SK-N-SH treated with all-trans-retinoic acid at 6 μM for 48 hours (cell line): ENCODE measurements at regions not wholly inside any gene's neighbourhood (a gene's known extent, or its start where the extent isn't known, plus 50 kb on each side); places are given as distances from the start of the nearest gene placed in this dataset.

Source experiments
- ATAC-seq: fragments of 200-7000 bp; cut with Tn5 transposase; 3 replicates; pipeline ENCODE4 v1.9.1; 2020; ENCODE audit warnings: mild to moderate bottlenecking, moderate library complexity
- ARNTL ChIP-seq: fragments of 450-650 bp; formaldehyde crosslinking; IDR thresholded peaks from 2 replicates; pipeline ENCODE4 v1.5.0; 2020; ENCODE audit warnings: low read depth, mild to moderate bottlenecking, moderate library complexity, borderline replicate concordance
- BACH2 ChIP-seq: fragments of 250-450 bp; sonication (Bioruptor Pico); IDR thresholded peaks from 2 replicates; pipeline ENCODE4 v1.9.0; 2021; ENCODE audit warnings: mild to moderate bottlenecking, borderline replicate concordance
- CSDC2 ChIP-seq: fragments of 250-450 bp; sonication (Bioruptor Pico); IDR thresholded peaks from 2 replicates; pipeline ENCODE4 v1.5.0; 2020; ENCODE audit warnings: mild to moderate bottlenecking, moderate library complexity
- CSRNP3 ChIP-seq: fragments of 250-450 bp; sonication (Bioruptor Pico); IDR thresholded peaks from 2 replicates; pipeline ENCODE4 v1.5.1; 2021; ENCODE audit warnings: mild to moderate bottlenecking, moderate library complexity
- ESRRG ChIP-seq: fragments of 250-450 bp; sonication (Bioruptor Pico); IDR thresholded peaks from 2 replicates; pipeline ENCODE4 v1.6.1; 2021; ENCODE audit warnings: mild to moderate bottlenecking
- GLIS3 ChIP-seq: fragments of 250-450 bp; sonication (Bioruptor Pico); IDR thresholded peaks from 2 replicates; pipeline ENCODE4 v1.5.0; 2020; ENCODE audit warnings: mild to moderate bottlenecking, moderate library complexity
- ISL1 ChIP-seq: fragments of 250-450 bp; sonication (Bioruptor Pico); IDR thresholded peaks from 2 replicates; pipeline ENCODE4 v2.1.2; 2022; ENCODE audit warnings: mild to moderate bottlenecking, moderate library complexity
- OSR1 ChIP-seq: fragments of 250-450 bp; sonication (Bioruptor Pico); IDR thresholded peaks from 2 replicates; pipeline ENCODE4 v1.8.0; 2022; ENCODE audit warnings: moderate library complexity, mild to moderate bottlenecking, inconsistent platforms
- PPARA ChIP-seq: fragments of 250-450 bp; sonication (Bioruptor Pico); IDR thresholded peaks from 2 replicates; pipeline ENCODE4 v1.5.0; 2020; ENCODE audit warnings: mild to moderate bottlenecking, borderline replicate concordance
- RARB ChIP-seq: fragments of 250-450 bp; sonication (Bioruptor Pico); IDR thresholded peaks from 2 replicates; pipeline ENCODE4 v1.8.0; 2021; ENCODE audit warnings: mild to moderate bottlenecking, moderate library complexity
- SNAI2 ChIP-seq: fragments of 250-450 bp; sonication (Bioruptor Pico); IDR thresholded peaks from 2 replicates; pipeline ENCODE4 v1.5.0; 2020; ENCODE audit warnings: mild to moderate bottlenecking, moderate library complexity
- TOX ChIP-seq: fragments of 250-450 bp; sonication (Bioruptor Pico); IDR thresholded peaks from 2 replicates; pipeline ENCODE4 v1.8.0; 2021; ENCODE audit warnings: mild to moderate bottlenecking, moderate library complexity, borderline replicate concordance
- ZC3H10 ChIP-seq: fragments of 250-450 bp; sonication (Bioruptor Pico); IDR thresholded peaks from 2 replicates; pipeline ENCODE4 v1.5.1; 2021; ENCODE audit warnings: mild to moderate bottlenecking, moderate library complexity
- ZFP3 ChIP-seq: fragments of 250-450 bp; sonication (Bioruptor Pico); IDR thresholded peaks from 2 replicates; pipeline ENCODE4 v1.5.0; 2020; ENCODE audit warnings: mild to moderate bottlenecking, moderate library complexity
- ZFP30 ChIP-seq: fragments of 450-650 bp; formaldehyde crosslinking; IDR thresholded peaks from 2 replicates; pipeline ENCODE4 v1.5.0; 2022; ENCODE audit warnings: mild to moderate bottlenecking, moderate library complexity
- ZNF70 ChIP-seq: fragments of 450-650 bp; formaldehyde crosslinking; IDR thresholded peaks from 2 replicates; pipeline ENCODE4 v1.5.0; 2020; ENCODE audit warnings: mild to moderate bottlenecking, moderate library complexity
- ZNF8 ChIP-seq: fragments of 450-650 bp; formaldehyde crosslinking; IDR thresholded peaks from 2 replicates; pipeline ENCODE4 v1.5.0; 2020; ENCODE audit warnings: mild to moderate bottlenecking, moderate library complexity
- TF ChIP-seq, protein P1 (sequence below): fragments of 250-450 bp; sonication (Bioruptor Pico); IDR thresholded peaks from 2 replicates; pipeline ENCODE4 v1.8.0; 2020; ENCODE audit warnings: mild to moderate bottlenecking, moderate library complexity, borderline replicate concordance
- TF ChIP-seq, protein P2 (sequence below): fragments of 250-450 bp; sonication (Bioruptor Pico); IDR thresholded peaks from 2 replicates; pipeline ENCODE4 v1.5.0; 2020; ENCODE audit warnings: mild to moderate bottlenecking, moderate library complexity
- TF ChIP-seq, protein P3 (sequence below): fragments of 250-450 bp; sonication (Bioruptor Pico); IDR thresholded peaks from 2 replicates; pipeline ENCODE4 v1.5.1; 2020; ENCODE audit warnings: low read depth, mild to moderate bottlenecking, moderate library complexity
- TF ChIP-seq, protein P4 (sequence below): fragments of 250-450 bp; sonication (Bioruptor Pico); IDR thresholded peaks from 2 replicates; pipeline ENCODE4 v1.8.0; 2021; ENCODE audit warnings: low read depth, mild to moderate bottlenecking, moderate library complexity, borderline replicate concordance

GRCh38 chr2:137748533-137748932 is 215.7 kb upstream of the HNMT start:
- ATAC-seq, result no peak
- TF ChIP-seq ISL1 (no peak), OSR1 (CRISPR knock-in tag) (no peak), GLIS3 (CRISPR knock-in tag) (no peak), ARNTL (CRISPR knock-in tag) (no peak), ZFP30 (CRISPR knock-in tag) (no peak), ZNF8 (CRISPR knock-in tag) (no peak), ZC3H10 (CRISPR knock-in tag) (no peak), TOX (CRISPR knock-in tag) (no peak), PPARA (no peak), ZNF70 (CRISPR knock-in tag) (no peak), ZFP3 (CRISPR knock-in tag) (no peak), ESRRG (no peak), CSRNP3 (no peak), CSDC2 (CRISPR knock-in tag) (no peak), RARB (CRISPR knock-in tag) (no peak)
- TF ChIP-seq, protein P1, sequence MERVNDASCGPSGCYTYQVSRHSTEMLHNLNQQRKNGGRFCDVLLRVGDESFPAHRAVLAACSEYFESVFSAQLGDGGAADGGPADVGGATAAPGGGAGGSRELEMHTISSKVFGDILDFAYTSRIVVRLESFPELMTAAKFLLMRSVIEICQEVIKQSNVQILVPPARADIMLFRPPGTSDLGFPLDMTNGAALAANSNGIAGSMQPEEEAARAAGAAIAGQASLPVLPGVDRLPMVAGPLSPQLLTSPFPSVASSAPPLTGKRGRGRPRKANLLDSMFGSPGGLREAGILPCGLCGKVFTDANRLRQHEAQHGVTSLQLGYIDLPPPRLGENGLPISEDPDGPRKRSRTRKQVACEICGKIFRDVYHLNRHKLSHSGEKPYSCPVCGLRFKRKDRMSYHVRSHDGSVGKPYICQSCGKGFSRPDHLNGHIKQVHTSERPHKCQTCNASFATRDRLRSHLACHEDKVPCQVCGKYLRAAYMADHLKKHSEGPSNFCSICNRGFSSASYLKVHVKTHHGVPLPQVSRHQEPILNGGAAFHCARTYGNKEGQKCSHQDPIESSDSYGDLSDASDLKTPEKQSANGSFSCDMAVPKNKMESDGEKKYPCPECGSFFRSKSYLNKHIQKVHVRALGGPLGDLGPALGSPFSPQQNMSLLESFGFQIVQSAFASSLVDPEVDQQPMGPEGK (CRISPR knock-in tag), result no peak
- TF ChIP-seq, protein P2, sequence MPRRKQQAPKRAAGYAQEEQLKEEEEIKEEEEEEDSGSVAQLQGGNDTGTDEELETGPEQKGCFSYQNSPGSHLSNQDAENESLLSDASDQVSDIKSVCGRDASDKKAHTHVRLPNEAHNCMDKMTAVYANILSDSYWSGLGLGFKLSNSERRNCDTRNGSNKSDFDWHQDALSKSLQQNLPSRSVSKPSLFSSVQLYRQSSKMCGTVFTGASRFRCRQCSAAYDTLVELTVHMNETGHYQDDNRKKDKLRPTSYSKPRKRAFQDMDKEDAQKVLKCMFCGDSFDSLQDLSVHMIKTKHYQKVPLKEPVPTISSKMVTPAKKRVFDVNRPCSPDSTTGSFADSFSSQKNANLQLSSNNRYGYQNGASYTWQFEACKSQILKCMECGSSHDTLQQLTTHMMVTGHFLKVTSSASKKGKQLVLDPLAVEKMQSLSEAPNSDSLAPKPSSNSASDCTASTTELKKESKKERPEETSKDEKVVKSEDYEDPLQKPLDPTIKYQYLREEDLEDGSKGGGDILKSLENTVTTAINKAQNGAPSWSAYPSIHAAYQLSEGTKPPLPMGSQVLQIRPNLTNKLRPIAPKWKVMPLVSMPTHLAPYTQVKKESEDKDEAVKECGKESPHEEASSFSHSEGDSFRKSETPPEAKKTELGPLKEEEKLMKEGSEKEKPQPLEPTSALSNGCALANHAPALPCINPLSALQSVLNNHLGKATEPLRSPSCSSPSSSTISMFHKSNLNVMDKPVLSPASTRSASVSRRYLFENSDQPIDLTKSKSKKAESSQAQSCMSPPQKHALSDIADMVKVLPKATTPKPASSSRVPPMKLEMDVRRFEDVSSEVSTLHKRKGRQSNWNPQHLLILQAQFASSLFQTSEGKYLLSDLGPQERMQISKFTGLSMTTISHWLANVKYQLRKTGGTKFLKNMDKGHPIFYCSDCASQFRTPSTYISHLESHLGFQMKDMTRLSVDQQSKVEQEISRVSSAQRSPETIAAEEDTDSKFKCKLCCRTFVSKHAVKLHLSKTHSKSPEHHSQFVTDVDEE (CRISPR knock-in tag), result no peak
- TF ChIP-seq, protein P3, sequence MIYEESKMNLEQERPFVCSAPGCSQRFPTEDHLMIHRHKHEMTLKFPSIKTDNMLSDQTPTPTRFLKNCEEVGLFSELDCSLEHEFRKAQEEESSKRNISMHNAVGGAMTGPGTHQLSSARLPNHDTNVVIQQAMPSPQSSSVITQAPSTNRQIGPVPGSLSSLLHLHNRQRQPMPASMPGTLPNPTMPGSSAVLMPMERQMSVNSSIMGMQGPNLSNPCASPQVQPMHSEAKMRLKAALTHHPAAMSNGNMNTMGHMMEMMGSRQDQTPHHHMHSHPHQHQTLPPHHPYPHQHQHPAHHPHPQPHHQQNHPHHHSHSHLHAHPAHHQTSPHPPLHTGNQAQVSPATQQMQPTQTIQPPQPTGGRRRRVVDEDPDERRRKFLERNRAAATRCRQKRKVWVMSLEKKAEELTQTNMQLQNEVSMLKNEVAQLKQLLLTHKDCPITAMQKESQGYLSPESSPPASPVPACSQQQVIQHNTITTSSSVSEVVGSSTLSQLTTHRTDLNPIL, result no peak
- TF ChIP-seq, protein P4, sequence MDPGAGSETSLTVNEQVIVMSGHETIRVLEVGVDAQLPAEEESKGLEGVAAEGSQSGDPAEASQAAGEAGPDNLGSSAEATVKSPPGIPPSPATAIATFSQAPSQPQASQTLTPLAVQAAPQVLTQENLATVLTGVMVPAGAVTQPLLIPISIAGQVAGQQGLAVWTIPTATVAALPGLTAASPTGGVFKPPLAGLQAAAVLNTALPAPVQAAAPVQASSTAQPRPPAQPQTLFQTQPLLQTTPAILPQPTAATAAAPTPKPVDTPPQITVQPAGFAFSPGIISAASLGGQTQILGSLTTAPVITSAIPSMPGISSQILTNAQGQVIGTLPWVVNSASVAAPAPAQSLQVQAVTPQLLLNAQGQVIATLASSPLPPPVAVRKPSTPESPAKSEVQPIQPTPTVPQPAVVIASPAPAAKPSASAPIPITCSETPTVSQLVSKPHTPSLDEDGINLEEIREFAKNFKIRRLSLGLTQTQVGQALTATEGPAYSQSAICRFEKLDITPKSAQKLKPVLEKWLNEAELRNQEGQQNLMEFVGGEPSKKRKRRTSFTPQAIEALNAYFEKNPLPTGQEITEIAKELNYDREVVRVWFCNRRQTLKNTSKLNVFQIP (CRISPR knock-in tag), result no peak

DNA sequence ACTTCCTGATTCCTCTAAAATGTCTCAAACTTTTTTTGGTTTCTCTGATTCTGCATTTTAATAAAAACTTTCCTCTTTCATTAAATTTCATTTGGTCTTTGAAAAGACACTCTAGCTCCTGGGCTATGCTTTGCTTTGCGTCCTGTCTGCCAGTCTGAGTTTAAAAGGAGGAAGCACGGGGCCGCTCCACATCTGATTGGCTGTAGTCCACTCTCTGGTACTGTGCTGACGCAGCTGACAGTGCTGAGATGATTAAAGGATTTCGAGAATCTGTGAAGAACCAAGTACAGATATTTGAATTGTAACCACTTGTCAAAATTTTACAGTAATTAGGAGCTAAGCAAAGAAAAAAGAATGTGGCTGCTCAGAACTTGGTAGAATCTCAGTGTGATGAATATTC is 199.6 kb upstream of the HNMT start:
- ATAC-seq, result no peak
- no peak for TF ChIP-seq PPARA

- ATAC-seq, result no peak
- TF ChIP-seq, protein P4 (CRISPR knock-in tag), result no peak
- no peak for TF ChIP-seq OSR1 (CRISPR knock-in tag)
- no peak for TF ChIP-seq CSRNP3
- TF ChIP-seq ZFP3 (CRISPR knock-in tag), result no peak
- no peak for TF ChIP-seq CSDC2 (CRISPR knock-in tag)
- no peak for TF ChIP-seq GLIS3 (CRISPR knock-in tag)
- TF ChIP-seq ZC3H10 (CRISPR knock-in tag), result no peak
- no peak for TF ChIP-seq ZNF70 (CRISPR knock-in tag)
- TF ChIP-seq, protein P2 (CRISPR knock-in tag), result no peak
- no peak for TF ChIP-seq BACH2
- TF ChIP-seq, protein P1 (CRISPR knock-in tag), result no peak
- TF ChIP-seq SNAI2, result no peak
These were observed 194.9 kb upstream of the HNMT start for GRCh38 chr2:137769406-137769805.
